ENCODE measurements at regions not wholly inside any gene's neighbourhood (a gene's known extent, or its start where the extent isn't known, plus 50 kb on each side); places are given as distances from the start of the nearest gene placed in this dataset.
A peak's percentile ranks its signal among the peaks of the same experiment; 100 is the strongest.

- Histone ChIP-seq H3K79me2 (ENCODE audit: control insufficient read depth, insufficient read depth, low read length) (no peaks in the 10 kb centered on the region), H3K36me3 (ENCODE audit: control insufficient read depth, insufficient read depth, low read length) (no peaks in the 10 kb centered on the region), H3K4me1 (ENCODE audit: control insufficient read depth, low read depth, low read length) (no peaks in the 10 kb centered on the region), H3K4ac (ENCODE audit: low read depth, low read length) (no peak overlapping the region), H3K79me1 (ENCODE audit: low read length) (no peaks in the 10 kb centered on the region), H3K9ac (ENCODE audit: low read length) (no peak overlapping the region), H3K27ac (ENCODE audit: low read depth, low read length) (no peak overlapping the region), H2BK120ac (ENCODE audit: low read depth, low read length) (no peak overlapping the region), H3K4me3 (ENCODE audit: low read length) (no peak overlapping the region), H2BK15ac (replicated peaks; ENCODE audit: low read depth) (no peak overlapping the region), H3K18ac (ENCODE audit: low read length) (no peak overlapping the region), H3K4me2 (ENCODE audit: low read length) (no peak overlapping the region), H2BK5ac (ENCODE audit: low read length) (no peak overlapping the region), H4K8ac (ENCODE audit: low read depth, low read length) (no peak overlapping the region), H3K27me3 (ENCODE audit: insufficient read depth, low read length, poor library complexity) (no peaks in the 10 kb centered on the region), H3K56ac (ENCODE audit: low read length) (no peak overlapping the region), H2AK5ac (ENCODE audit: low read length) (no peak overlapping the region), H4K5ac (ENCODE audit: low read length) (no peak overlapping the region), H3K23ac (ENCODE audit: low read length) (no peak overlapping the region)
- no CpG with 5 or more reads among the region's 3 CpGs for WGBS (ENCODE audit: extremely low coverage, insufficient coverage, low lambda C conversion rate)
- DNase-seq = no peak
Measured at GRCh38 chr1:208809876-208810275, 565.7 kb upstream of the PLXNA2 start.

GRCh38 chr1:208818770-208819445, 574.7 kb upstream of the PLXNA2 start:
- H3K56ac ChIP-seq (ENCODE audit: low read length) = no peak overlapping the region
- H2BK5ac ChIP-seq (ENCODE audit: low read length) = no peak overlapping the region
- no peak overlapping the region for H4K5ac ChIP-seq (ENCODE audit: low read length)
- no peak overlapping the region for H3K4me2 ChIP-seq (ENCODE audit: low read length)
- H3K27me3 ChIP-seq (ENCODE audit: insufficient read depth, low read length, poor library complexity) = no peaks in the 10 kb centered on the region
- WGBS (ENCODE audit: extremely low coverage, insufficient coverage, low lambda C conversion rate) = no CpG with 5 or more reads among the region's 8 CpGs
- no peak overlapping the region for H4K8ac ChIP-seq (ENCODE audit: low read depth, low read length)
- H2AK5ac ChIP-seq (ENCODE audit: low read length) = no peak overlapping the region
- no peak overlapping the region for H2BK15ac ChIP-seq (replicated peaks; ENCODE audit: low read depth)
- no peaks in the 10 kb centered on the region for H3K79me1 ChIP-seq (ENCODE audit: low read length)
- H3K27ac ChIP-seq (ENCODE audit: low read depth, low read length) = no peak overlapping the region
- H3K23ac ChIP-seq (ENCODE audit: low read length) = no peak overlapping the region
- no peaks in the 10 kb centered on the region for H3K79me2 ChIP-seq (ENCODE audit: control insufficient read depth, insufficient read depth, low read length)
- no peaks in the 10 kb centered on the region for H3K4me1 ChIP-seq (ENCODE audit: control insufficient read depth, low read depth, low read length)
- no peak overlapping the region for H3K9ac ChIP-seq (ENCODE audit: low read length)
- no peak overlapping the region for H2BK120ac ChIP-seq (ENCODE audit: low read depth, low read length)
- no peaks in the 10 kb centered on the region for H3K36me3 ChIP-seq (ENCODE audit: control insufficient read depth, insufficient read depth, low read length)
- no peak for DNase-seq
- no peak overlapping the region for H3K4me3 ChIP-seq (ENCODE audit: low read length)
- no peak overlapping the region for H3K4ac ChIP-seq (ENCODE audit: low read depth, low read length)
- H3K18ac ChIP-seq (ENCODE audit: low read length) = no peak overlapping the region

GRCh38 chr1:208820580-208821212, 576.5 kb upstream of the PLXNA2 start:
- H3K27ac ChIP-seq (ENCODE audit: low read depth, low read length) = no peak overlapping the region
- no peak overlapping the region for H2BK15ac ChIP-seq (replicated peaks; ENCODE audit: low read depth)
- no peaks in the 10 kb centered on the region for H3K36me3 ChIP-seq (ENCODE audit: control insufficient read depth, insufficient read depth, low read length)

GRCh38 chr1:208821939-208822338, 577.8 kb upstream of the PLXNA2 start:
- H4K8ac ChIP-seq (ENCODE audit: low read depth, low read length) = no peak overlapping the region
- no peaks in the 10 kb centered on the region for H3K36me3 ChIP-seq (ENCODE audit: control insufficient read depth, insufficient read depth, low read length)
- H2BK120ac ChIP-seq (ENCODE audit: low read depth, low read length) = no peak overlapping the region
- no peak overlapping the region for H3K56ac ChIP-seq (ENCODE audit: low read length)
- H3K23ac ChIP-seq (ENCODE audit: low read length) = no peak overlapping the region
- H3K9ac ChIP-seq (ENCODE audit: low read length) = no peak overlapping the region
- WGBS (ENCODE audit: extremely low coverage, insufficient coverage, low lambda C conversion rate) = no CpG with 5 or more reads among the region's 7 CpGs
- H3K4me1 ChIP-seq (ENCODE audit: control insufficient read depth, low read depth, low read length) = no peaks in the 10 kb centered on the region
- H2BK15ac ChIP-seq (replicated peaks; ENCODE audit: low read depth) = no peak overlapping the region
- no peak overlapping the region for H4K5ac ChIP-seq (ENCODE audit: low read length)
- no peak overlapping the region for H3K27ac ChIP-seq (ENCODE audit: low read depth, low read length)
- no peak overlapping the region for H3K18ac ChIP-seq (ENCODE audit: low read length)
- no peaks in the 10 kb centered on the region for H3K27me3 ChIP-seq (ENCODE audit: insufficient read depth, low read length, poor library complexity)
- H2AK5ac ChIP-seq (ENCODE audit: low read length) = no peak overlapping the region
- no peak overlapping the region for H3K4me3 ChIP-seq (ENCODE audit: low read length)
- H2BK5ac ChIP-seq (ENCODE audit: low read length) = no peak overlapping the region
- H3K4me2 ChIP-seq (ENCODE audit: low read length) = no peak overlapping the region
- no peaks in the 10 kb centered on the region for H3K79me2 ChIP-seq (ENCODE audit: control insufficient read depth, insufficient read depth, low read length)
- no peaks in the 10 kb centered on the region for H3K79me1 ChIP-seq (ENCODE audit: low read length)
- no peak overlapping the region for H3K4ac ChIP-seq (ENCODE audit: low read depth, low read length)
- DNase-seq = no peak

More at GRCh38 chr1:208820580-208821212, 576.5 kb upstream of the PLXNA2 start:
- Histone ChIP-seq H3K18ac (ENCODE audit: low read length) (no peak overlapping the region), H2BK120ac (ENCODE audit: low read depth, low read length) (no peak overlapping the region), H4K5ac (ENCODE audit: low read length) (no peak overlapping the region), H3K9ac (ENCODE audit: low read length) (no peak overlapping the region), H3K27me3 (ENCODE audit: insufficient read depth, low read length, poor library complexity) (no peaks in the 10 kb centered on the region), H3K23ac (ENCODE audit: low read length) (no peak overlapping the region), H3K4me3 (ENCODE audit: low read length) (no peak overlapping the region), H3K56ac (ENCODE audit: low read length) (no peak overlapping the region), H3K4me1 (ENCODE audit: control insufficient read depth, low read depth, low read length) (no peaks in the 10 kb centered on the region), H4K8ac (ENCODE audit: low read depth, low read length) (peak overlapping the region; percentile 65), H3K79me2 (ENCODE audit: control insufficient read depth, insufficient read depth, low read length) (no peaks in the 10 kb centered on the region), H2AK5ac (ENCODE audit: low read length) (no peak overlapping the region), H3K4me2 (ENCODE audit: low read length) (no peak overlapping the region), H3K79me1 (ENCODE audit: low read length) (no peaks in the 10 kb centered on the region), H2BK5ac (ENCODE audit: low read length) (no peak overlapping the region), H3K4ac (ENCODE audit: low read depth, low read length) (no peak overlapping the region)
- WGBS (ENCODE audit: extremely low coverage, insufficient coverage, low lambda C conversion rate) = no CpG with 5 or more reads among the region's 2 CpGs
- no peak for DNase-seq

GRCh38 chr1:208825300-208825699, 581.1 kb upstream of the PLXNA2 start:
- H3K56ac ChIP-seq (ENCODE audit: low read length) = no peak overlapping the region
- WGBS (ENCODE audit: extremely low coverage, insufficient coverage, low lambda C conversion rate) = no CpG with 5 or more reads among the region's 2 CpGs
- no peak overlapping the region for H2BK120ac ChIP-seq (ENCODE audit: low read depth, low read length)

More at GRCh38 chr1:208825300-208825699, 581.1 kb upstream of the PLXNA2 start:
- H3K4me2 ChIP-seq (ENCODE audit: low read length) = no peak overlapping the region
- no peak overlapping the region for H2AK5ac ChIP-seq (ENCODE audit: low read length)
- no peaks in the 10 kb centered on the region for H3K36me3 ChIP-seq (ENCODE audit: control insufficient read depth, insufficient read depth, low read length)
- no peak overlapping the region for H3K18ac ChIP-seq (ENCODE audit: low read length)
- no peaks in the 10 kb centered on the region for H3K79me2 ChIP-seq (ENCODE audit: control insufficient read depth, insufficient read depth, low read length)
- no peak overlapping the region for H4K8ac ChIP-seq (ENCODE audit: low read depth, low read length)
- no peak overlapping the region for H3K23ac ChIP-seq (ENCODE audit: low read length)
- H3K27me3 ChIP-seq (ENCODE audit: insufficient read depth, low read length, poor library complexity) = no peaks in the 10 kb centered on the region
- H2BK15ac ChIP-seq (replicated peaks; ENCODE audit: low read depth) = no peak overlapping the region
- H3K4me1 ChIP-seq (ENCODE audit: control insufficient read depth, low read depth, low read length) = no peaks in the 10 kb centered on the region
- H4K5ac ChIP-seq (ENCODE audit: low read length) = no peak overlapping the region
- DNase-seq = no peak
- H3K79me1 ChIP-seq (ENCODE audit: low read length) = no peaks in the 10 kb centered on the region
- no peak overlapping the region for H3K4me3 ChIP-seq (ENCODE audit: low read length)
- H3K9ac ChIP-seq (ENCODE audit: low read length) = no peak overlapping the region
- H3K4ac ChIP-seq (ENCODE audit: low read depth, low read length) = no peak overlapping the region
- H3K27ac ChIP-seq (ENCODE audit: low read depth, low read length) = no peak overlapping the region
- no peak overlapping the region for H2BK5ac ChIP-seq (ENCODE audit: low read length)
